ENCODE measurements at regions not wholly inside any gene's neighbourhood (a gene's known extent, or its start where the extent isn't known, plus 50 kb on each side); places are given as distances from the start of the nearest gene placed in this dataset.

GRCh38 chr6:14762077-14762476 is 483.8 kb upstream of the JARID2 start:
- TF ChIP-seq, protein P1, sequence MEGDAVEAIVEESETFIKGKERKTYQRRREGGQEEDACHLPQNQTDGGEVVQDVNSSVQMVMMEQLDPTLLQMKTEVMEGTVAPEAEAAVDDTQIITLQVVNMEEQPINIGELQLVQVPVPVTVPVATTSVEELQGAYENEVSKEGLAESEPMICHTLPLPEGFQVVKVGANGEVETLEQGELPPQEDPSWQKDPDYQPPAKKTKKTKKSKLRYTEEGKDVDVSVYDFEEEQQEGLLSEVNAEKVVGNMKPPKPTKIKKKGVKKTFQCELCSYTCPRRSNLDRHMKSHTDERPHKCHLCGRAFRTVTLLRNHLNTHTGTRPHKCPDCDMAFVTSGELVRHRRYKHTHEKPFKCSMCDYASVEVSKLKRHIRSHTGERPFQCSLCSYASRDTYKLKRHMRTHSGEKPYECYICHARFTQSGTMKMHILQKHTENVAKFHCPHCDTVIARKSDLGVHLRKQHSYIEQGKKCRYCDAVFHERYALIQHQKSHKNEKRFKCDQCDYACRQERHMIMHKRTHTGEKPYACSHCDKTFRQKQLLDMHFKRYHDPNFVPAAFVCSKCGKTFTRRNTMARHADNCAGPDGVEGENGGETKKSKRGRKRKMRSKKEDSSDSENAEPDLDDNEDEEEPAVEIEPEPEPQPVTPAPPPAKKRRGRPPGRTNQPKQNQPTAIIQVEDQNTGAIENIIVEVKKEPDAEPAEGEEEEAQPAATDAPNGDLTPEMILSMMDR (IDR thresholded peaks at IDR 0.05; ENCODE audit: low read depth, low read length, poor library complexity, severe bottlenecking) = no peak
- no peak for TF ChIP-seq EZH2phosphoT487 (IDR thresholded peaks at IDR 0.05; ENCODE audit: borderline replicate concordance, low read length)
- H4K20me1 ChIP-seq (ENCODE audit: control insufficient read depth, insufficient read depth, low read depth, low read length) = no peaks in the 10 kb centered on the region
- no peak overlapping the region for H3K4me3 ChIP-seq (ENCODE audit: low read length)
- H3K4me2 ChIP-seq (ENCODE audit: low read length) = no peak overlapping the region
- H3K27ac ChIP-seq (ENCODE audit: low read depth, low read length) = no peak overlapping the region
- no peaks in the 10 kb centered on the region for H3K36me3 ChIP-seq (ENCODE audit: control insufficient read depth, low read length)
- H3F3A ChIP-seq (ENCODE audit: control insufficient read depth, insufficient read depth) = no peaks in the 10 kb centered on the region
- no peaks in the 10 kb centered on the region for H3K79me2 ChIP-seq (ENCODE audit: control insufficient read depth, low read length)
- no peaks in the 10 kb centered on the region for H3K9me3 ChIP-seq (ENCODE audit: control insufficient read depth, insufficient read depth, low read length)
- H3K9me2 ChIP-seq (replicated peaks; ENCODE audit: control insufficient read depth, low read length) = no peaks in the 10 kb centered on the region
- no peaks in the 10 kb centered on the region for H3K27me3 ChIP-seq (ENCODE audit: control insufficient read depth, low read length)
- H3K4me1 ChIP-seq (ENCODE audit: control insufficient read depth, low read length) = no peaks in the 10 kb centered on the region

DNA sequence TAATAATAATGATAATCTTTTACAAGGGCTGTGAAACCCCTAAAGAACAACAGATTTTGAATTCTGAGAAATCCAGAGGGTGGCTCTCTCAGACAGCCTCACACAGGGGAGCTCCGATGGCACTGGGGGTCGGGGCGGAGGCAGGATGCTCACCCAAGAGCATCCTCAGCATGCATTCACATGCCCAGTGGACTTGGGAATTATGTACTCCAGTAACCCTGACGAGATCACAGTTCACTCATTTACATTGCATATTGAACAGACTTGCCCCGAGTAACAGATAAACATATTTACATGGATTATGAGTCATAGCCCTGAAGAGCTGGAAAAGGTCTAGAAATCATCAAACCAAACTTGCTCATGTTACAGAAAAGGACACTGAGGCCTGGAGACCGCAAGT is 482.7 kb upstream of the JARID2 start:
- Histone ChIP-seq H3K9me2 (replicated peaks; ENCODE audit: control insufficient read depth, low read length) (no peaks in the 10 kb centered on the region), H3K27ac (ENCODE audit: low read depth, low read length) (no peak overlapping the region), H3K4me3 (ENCODE audit: low read length) (no peak overlapping the region), H3K4me1 (ENCODE audit: control insufficient read depth, low read length) (no peaks in the 10 kb centered on the region), H3F3A (ENCODE audit: control insufficient read depth, insufficient read depth) (no peaks in the 10 kb centered on the region), H3K27me3 (ENCODE audit: control insufficient read depth, low read length) (no peaks in the 10 kb centered on the region), H3K79me2 (ENCODE audit: control insufficient read depth, low read length) (no peaks in the 10 kb centered on the region), H3K36me3 (ENCODE audit: control insufficient read depth, low read length) (no peaks in the 10 kb centered on the region), H3K9me3 (ENCODE audit: control insufficient read depth, insufficient read depth, low read length) (no peaks in the 10 kb centered on the region), H4K20me1 (ENCODE audit: control insufficient read depth, insufficient read depth, low read depth, low read length) (no peaks in the 10 kb centered on the region), H3K4me2 (ENCODE audit: low read length) (no peak overlapping the region)
- TF ChIP-seq, protein P1 (IDR thresholded peaks at IDR 0.05; ENCODE audit: low read depth, low read length, poor library complexity, severe bottlenecking) = no peak
- TF ChIP-seq EZH2phosphoT487 (IDR thresholded peaks at IDR 0.05; ENCODE audit: borderline replicate concordance, low read length) = no peak

DNA sequence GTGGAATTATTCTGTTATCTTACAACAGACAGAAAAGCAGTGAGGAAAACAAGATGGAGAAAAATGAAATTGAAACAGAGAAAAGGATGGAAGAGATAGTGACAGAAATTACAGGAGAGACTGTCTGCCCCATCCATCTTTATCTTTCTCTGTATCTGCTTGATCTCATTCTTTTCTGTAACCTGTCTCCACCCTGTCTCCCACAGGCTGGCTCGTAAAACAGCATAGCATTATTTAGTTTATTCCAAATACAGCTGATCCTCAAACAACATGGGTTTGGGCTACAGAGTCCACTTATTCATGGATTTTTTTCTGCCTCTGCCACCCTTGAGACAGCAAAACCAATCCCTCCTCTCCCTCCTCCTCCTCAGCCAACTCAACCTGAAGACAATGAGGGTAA is 482.3 kb upstream of the JARID2 start:
- no peaks in the 10 kb centered on the region for H3K79me2 ChIP-seq (ENCODE audit: control insufficient read depth, low read length)
- H3K27ac ChIP-seq (ENCODE audit: low read depth, low read length) = no peak overlapping the region

More for the DNA sequence above, 482.3 kb upstream of the JARID2 start:
- Histone ChIP-seq H3K4me2 (ENCODE audit: low read length) (no peak overlapping the region), H3K9me2 (replicated peaks; ENCODE audit: control insufficient read depth, low read length) (no peaks in the 10 kb centered on the region), H3F3A (ENCODE audit: control insufficient read depth, insufficient read depth) (no peaks in the 10 kb centered on the region), H4K20me1 (ENCODE audit: control insufficient read depth, insufficient read depth, low read depth, low read length) (no peaks in the 10 kb centered on the region), H3K4me1 (ENCODE audit: control insufficient read depth, low read length) (no peaks in the 10 kb centered on the region), H3K36me3 (ENCODE audit: control insufficient read depth, low read length) (no peaks in the 10 kb centered on the region), H3K27me3 (ENCODE audit: control insufficient read depth, low read length) (no peaks in the 10 kb centered on the region), H3K9me3 (ENCODE audit: control insufficient read depth, insufficient read depth, low read length) (no peaks in the 10 kb centered on the region), H3K4me3 (ENCODE audit: low read length) (no peak overlapping the region)
- TF ChIP-seq, protein P1 (IDR thresholded peaks at IDR 0.05; ENCODE audit: low read depth, low read length, poor library complexity, severe bottlenecking) = no peak
- no peak for TF ChIP-seq EZH2phosphoT487 (IDR thresholded peaks at IDR 0.05; ENCODE audit: borderline replicate concordance, low read length)
